ENCODE measurements at regions not wholly inside any gene's neighbourhood (a gene's known extent, or its start where the extent isn't known, plus 50 kb on each side); places are given as distances from the start of the nearest gene placed in this dataset.

- no peak overlapping the region for H3K4me3 ChIP-seq
- 75 to 86% (median 84%) methylated on average over 2 of the region's 2 CpGs for WGBS, 3 donors
These were observed 716.4 kb upstream of the MARCKS start for GRCh38 chr6:113140721-113141120.

GRCh38 chr6:113141901-113142300, 715.2 kb upstream of the MARCKS start:
- no peak for DNase-seq
- intact Hi-C loops (cut with DNase I), result no loop called here

More at GRCh38 chr6:113140721-113141120, 716.4 kb upstream of the MARCKS start:
- TF ChIP-seq CTCF (IDR thresholded peaks at IDR 0.05), result no peak
- no peak overlapping the region for H3K27ac ChIP-seq
- intact Hi-C loops (cut with DNase I), result no loop called here
- no peaks in the 10 kb centered on the region for H3K27me3 ChIP-seq
- peaks cover 1% of the 10 kb centered on the region for H3K4me1 ChIP-seq (ENCODE audit: insufficient read depth)
- DNase-seq, result no peak
- H3K36me3 ChIP-seq, result no peaks in the 10 kb centered on the region
- no peaks in the 10 kb centered on the region for H3K9me3 ChIP-seq

GRCh38 chr6:113142671-113143174, 714.4 kb upstream of the MARCKS start:
- Histone ChIP-seq H3K4me3 (no peak overlapping the region), H3K36me3 (no peaks in the 10 kb centered on the region), H3K27me3 (no peaks in the 10 kb centered on the region), H3K27ac (no peak overlapping the region), H3K4me1 (ENCODE audit: insufficient read depth) (no peaks in the 10 kb centered on the region), H3K9me3 (no peaks in the 10 kb centered on the region)
- intact Hi-C loops (cut with DNase I), result no loop called here
- WGBS, 3 donors, result 47 to 76% (median 60%) methylated on average over 5 of the region's 5 CpGs
- TF ChIP-seq EP300 (IDR thresholded peaks at IDR 0.05) (no peak), POLR2A (IDR thresholded peaks at IDR 0.05) (no peak), CTCF (IDR thresholded peaks at IDR 0.05) (no peak)
- no peak for DNase-seq

More at GRCh38 chr6:113141901-113142300, 715.2 kb upstream of the MARCKS start:
- no peak overlapping the region for H3K27ac ChIP-seq
- H3K4me3 ChIP-seq, result no peak overlapping the region
- TF ChIP-seq EP300 (IDR thresholded peaks at IDR 0.05) (no peak), CTCF (IDR thresholded peaks at IDR 0.05) (no peak), POLR2A (IDR thresholded peaks at IDR 0.05) (no peak)
- H3K4me1 ChIP-seq (ENCODE audit: insufficient read depth), result peaks cover 1% of the 10 kb centered on the region
- WGBS, 3 donors, result 77 to 99% (median 96%) methylated on average over 2 of the region's 2 CpGs
- no peaks in the 10 kb centered on the region for H3K36me3 ChIP-seq
- H3K27me3 ChIP-seq, result no peaks in the 10 kb centered on the region
- H3K9me3 ChIP-seq, result no peaks in the 10 kb centered on the region

GRCh38 chr6:113143206-113143605, 713.9 kb upstream of the MARCKS start:
- 95 to 99% (median 97%) methylated on average over 3 of the region's 3 CpGs for WGBS, 3 donors
- no peak for DNase-seq
- intact Hi-C loops (cut with DNase I), result no loop called here
- TF ChIP-seq CTCF (IDR thresholded peaks at IDR 0.05), result no peak
- TF ChIP-seq EP300 (IDR thresholded peaks at IDR 0.05), result no peak
- no peak for TF ChIP-seq POLR2A (IDR thresholded peaks at IDR 0.05)
- Histone ChIP-seq H3K4me1 (ENCODE audit: insufficient read depth) (no peaks in the 10 kb centered on the region), H3K9me3 (no peaks in the 10 kb centered on the region), H3K4me3 (no peak overlapping the region), H3K27ac (no peak overlapping the region), H3K27me3 (no peaks in the 10 kb centered on the region), H3K36me3 (no peaks in the 10 kb centered on the region)

Data from ovary (tissue), 7 donors.